H9 (cell line): ENCODE measurements at regions not wholly inside any gene's neighbourhood (a gene's known extent, or its start where the extent isn't known, plus 50 kb on each side); places are given as distances from the start of the nearest gene placed in this dataset.

Experiments used
- DNase-seq: peaks from one replicate; pipeline ENCODE4 v3.0.0-alpha.2; 2017
- H2AFZ ChIP-seq: one replicate; pipeline ENCODE4 v1.6.1; 2013; ENCODE audit warnings: mild to moderate bottlenecking, low read length, control low read depth, moderate library complexity
- H2AK5ac ChIP-seq: 2 replicates; pipeline ENCODE4 v1.6.1; 2013; ENCODE audit warnings: low read length, control low read depth, mixed read lengths; ENCODE audit not compliant: insufficient read length
- H2BK120ac ChIP-seq: one replicate; pipeline ENCODE4 v1.6.1; 2013; ENCODE audit warnings: low read depth, mild to moderate bottlenecking, low read length, control low read depth, inconsistent platforms; ENCODE audit not compliant: poor library complexity, severe bottlenecking
- H2BK12ac ChIP-seq: 2 replicates; pipeline ENCODE4 v1.6.1; 2013; ENCODE audit warnings: low read length, control low read depth, mixed read lengths, low read depth; ENCODE audit not compliant: insufficient read length
- H2BK15ac ChIP-seq: 2 replicates; pipeline ENCODE4 v1.6.1; 2013; ENCODE audit warnings: low read depth, low read length, control low read depth
- H2BK20ac ChIP-seq: one replicate; pipeline ENCODE4 v1.6.1; 2013; ENCODE audit warnings: low read depth, mild to moderate bottlenecking, low read length, control low read depth, inconsistent platforms; ENCODE audit not compliant: poor library complexity, severe bottlenecking
- H2BK5ac ChIP-seq: 2 replicates; pipeline ENCODE4 v1.6.1; 2013; ENCODE audit warnings: low read length, control low read depth, mixed read lengths; ENCODE audit not compliant: insufficient read length
- H3K14ac ChIP-seq: 2 replicates; pipeline ENCODE4 v1.6.1; 2013; ENCODE audit warnings: low read length, control low read depth; ENCODE audit not compliant: insufficient read depth
- H3K18ac ChIP-seq: 2 replicates; pipeline ENCODE4 v1.6.1; 2013; ENCODE audit warnings: low read depth, mild to moderate bottlenecking, mixed read lengths, low read length, control low read depth; ENCODE audit not compliant: insufficient read length
- H3K23ac ChIP-seq: 2 replicates; pipeline ENCODE4 v1.6.1; 2013; ENCODE audit warnings: low read length, control low read depth, mixed read lengths, low read depth; ENCODE audit not compliant: insufficient read length
- H3K23me2 ChIP-seq: 2 replicates; pipeline ENCODE4 v1.6.1; 2013; ENCODE audit warnings: low read depth, mild to moderate bottlenecking, mixed read lengths, low read length, control low read depth; ENCODE audit not compliant: insufficient read length, poor library complexity, severe bottlenecking
- H3K27ac ChIP-seq: 2 replicates; pipeline ENCODE4 v1.5.1; 2013; ENCODE audit warnings: low read length, control low read depth, mixed read lengths, low read depth; ENCODE audit not compliant: insufficient read length
- H3K27me3 ChIP-seq: 2 replicates; pipeline ENCODE4 v1.6.1; 2013; ENCODE audit warnings: low read length, control low read depth, inconsistent platforms; ENCODE audit not compliant: insufficient read depth
- H3K4ac ChIP-seq: 2 replicates; pipeline ENCODE4 v1.6.1; 2013; ENCODE audit warnings: low read depth, mild to moderate bottlenecking, control low read depth, inconsistent platforms, low read length, moderate library complexity
- H3K4me1 ChIP-seq: 2 replicates; pipeline ENCODE4 v1.6.1; 2013; ENCODE audit warnings: low read length, control low read depth, inconsistent platforms; ENCODE audit not compliant: insufficient read depth
- H3K4me2 ChIP-seq: 2 replicates; pipeline ENCODE4 v1.6.1; 2013; ENCODE audit warnings: low read length, control low read depth, mixed read lengths; ENCODE audit not compliant: insufficient read length, insufficient read depth
- H3K56ac ChIP-seq: 2 replicates; pipeline ENCODE4 v1.6.1; 2013; ENCODE audit warnings: low read depth, mild to moderate bottlenecking, mixed read lengths, low read length, control low read depth; ENCODE audit not compliant: insufficient read length
- H3K79me1 ChIP-seq: 2 replicates; pipeline ENCODE4 v1.6.1; 2013; ENCODE audit warnings: low read depth, mild to moderate bottlenecking, moderate library complexity, low read length, control low read depth, inconsistent platforms; ENCODE audit not compliant: insufficient read depth, poor library complexity, severe bottlenecking
- H3K79me2 ChIP-seq: 2 replicates; pipeline ENCODE4 v1.6.1; 2013; ENCODE audit warnings: low read length, control low read depth, inconsistent platforms; ENCODE audit not compliant: insufficient read depth
- H3K9ac ChIP-seq: 2 replicates; pipeline ENCODE4 v1.6.1; 2013; ENCODE audit warnings: low read length, control low read depth, mixed read lengths; ENCODE audit not compliant: insufficient read length; ENCODE audit errors: extremely low read depth
- H3K9me3 ChIP-seq: one replicate; pipeline ENCODE4 v1.6.1; 2013; ENCODE audit warnings: low read depth, low read length, inconsistent platforms; ENCODE audit not compliant: control insufficient read depth
- H3T11ph ChIP-seq: one replicate; pipeline ENCODE4 v1.6.1; 2013; ENCODE audit warnings: mild to moderate bottlenecking, low read length, control low read depth, inconsistent platforms
- H4K20me1 ChIP-seq: one replicate; pipeline ENCODE4 v1.6.1; 2013; ENCODE audit not compliant: control insufficient read depth, insufficient read length, insufficient read depth
- H4K5ac ChIP-seq: 2 replicates; pipeline ENCODE4 v1.6.1; 2013; ENCODE audit warnings: low read depth, mild to moderate bottlenecking, mixed read lengths, low read length, control low read depth; ENCODE audit not compliant: insufficient read length
- H4K8ac ChIP-seq: replicated peaks from 2 replicates; pipeline ENCODE4 v1.6.1; 2013; ENCODE audit warnings: low read length, control low read depth, mixed read lengths, low read depth; ENCODE audit not compliant: insufficient read length
- H4K91ac ChIP-seq: 2 replicates; pipeline ENCODE4 v1.6.1; 2013; ENCODE audit warnings: low read depth, mild to moderate bottlenecking, moderate library complexity, mixed read lengths, low read length, control low read depth; ENCODE audit not compliant: insufficient read length
- H3K27ac Mint-ChIP-seq, 3 experiments: 2 replicates in 2 of 3; 3 replicates in 1 of 3; pipeline ENCODE4 v1.8.0; 2020 to 2021; ENCODE audit warnings: mixed read lengths in 3 of 3, mild to moderate bottlenecking in 1 of 3, moderate library complexity in 1 of 3
- H3K27me3 Mint-ChIP-seq: 2 replicates; pipeline ENCODE4 v1.8.0; 2021; ENCODE audit warnings: low read depth, mild to moderate bottlenecking, moderate library complexity, mixed read lengths
- H3K36me3 Mint-ChIP-seq, 3 experiments: 2 replicates in 2 of 3; 3 replicates in 1 of 3; pipeline ENCODE4 v1.8.0; 2020 to 2021; ENCODE audit warnings: low read depth in 3 of 3, mixed read lengths in 3 of 3; ENCODE audit not compliant: insufficient read depth in 1 of 3
- H3K4me1 Mint-ChIP-seq, 2 experiments: 2 replicates each; pipeline ENCODE4 v1.8.0; 2020; ENCODE audit warnings: mixed read lengths in 2 of 2
- H3K4me3 Mint-ChIP-seq, 2 experiments: 2 replicates in 1 of 2; 3 replicates in 1 of 2; pipeline ENCODE4 v1.8.0; 2020 to 2021; ENCODE audit warnings: mild to moderate bottlenecking in 2 of 2, mixed read lengths in 2 of 2, moderate library complexity in 1 of 2
- H3K9me3 Mint-ChIP-seq, 2 experiments: 2 replicates in 1 of 2; 3 replicates in 1 of 2; pipeline ENCODE4 v1.8.0; 2020; ENCODE audit warnings: mild to moderate bottlenecking in 2 of 2, mixed read lengths in 2 of 2, moderate library complexity in 1 of 2
- CTCF ChIP-seq: fragments of 200-600 bp; sonication (generic); conservative IDR thresholded peaks from 3 replicates; pipeline ENCODE4 v1.8.0; 2021; ENCODE audit warnings: antibody characterized with exemption, mild to moderate bottlenecking
- WGBS: extraction: QIAGEN DNeasy Blood & Tissue Kit; methylation state at CpG from one replicate; pipeline ENCODE4 v1.1.7; 2013; ENCODE audit warnings: missing lambda C conversion rate, low lambda C conversion rate, mixed read lengths; ENCODE audit not compliant: insufficient read length; ENCODE audit errors: extremely low coverage; 5-methylcytosine and 5-hydroxymethylcytosine counted together

- Histone ChIP-seq H4K8ac (no peak overlapping the region), H3K9ac (no peak overlapping the region), H3K4me1 (no peaks in the 10 kb centered on the region), H3K18ac (no peak overlapping the region), H3K23me2 (no peaks in the 10 kb centered on the region), H3K27me3 (no peaks in the 10 kb centered on the region), H4K20me1 (no peaks in the 10 kb centered on the region), H2BK120ac (no peak overlapping the region), H4K5ac (no peak overlapping the region), H2AFZ (no peak overlapping the region), H3K4me2 (no peak overlapping the region), H3K4ac (no peak overlapping the region), H3K79me2 (no peaks in the 10 kb centered on the region), H3K56ac (no peak overlapping the region), H3K79me1 (no peaks in the 10 kb centered on the region), H3K27ac (no peak overlapping the region), H2AK5ac (no peak overlapping the region), H3T11ph (no peak overlapping the region), H3K23ac (no peak overlapping the region), H3K9me3 (no peaks in the 10 kb centered on the region), H2BK20ac (no peak overlapping the region), H2BK15ac (no peak overlapping the region), H2BK5ac (no peak overlapping the region), H4K91ac (no peak overlapping the region), H3K14ac (no peak overlapping the region), H2BK12ac (no peak overlapping the region)
- no CpG with 5 or more reads among the region's 9 CpGs for WGBS
- H3K27me3 Mint-ChIP-seq = no peaks in the 10 kb centered on the region
- no peak for DNase-seq
- no peaks in the 10 kb centered on the region; a peak in 1 of 5 replicates for H3K9me3 Mint-ChIP-seq
- H3K4me3 Mint-ChIP-seq = no peak overlapping the region
- H3K36me3 Mint-ChIP-seq = no peaks in the 10 kb centered on the region
- no peak overlapping the region; a peak in 1 of 7 replicates for H3K27ac Mint-ChIP-seq
- no peak for TF ChIP-seq CTCF
- no peaks in the 10 kb centered on the region for H3K4me1 Mint-ChIP-seq
These were observed 339.7 kb upstream of the NFE2L3 start for GRCh38 chr7:25812086-25812850.
